K562 (cell line): ENCODE measurements at regions not wholly inside any gene's neighbourhood (a gene's known extent, or its start where the extent isn't known, plus 50 kb on each side); places are given as distances from the start of the nearest gene placed in this dataset.

ENCODE experiments used
- DDX20 ChIP-seq: fragments of 450-650 bp; IDR thresholded peaks from 2 replicates; pipeline ENCODE4 v1.6.1; 2016; ENCODE audit warnings: missing genetic modification characterization, low read depth, mild to moderate bottlenecking, missing compliant biosample characterization, moderate library complexity
- MEF2D ChIP-seq: conservative IDR thresholded peaks from 2 replicates; pipeline ENCODE4 v1.6.1; 2016; ENCODE audit warnings: low read depth, missing genetic modification characterization, missing compliant biosample characterization
- TAF9B ChIP-seq: fragments of 450-650 bp; IDR thresholded peaks from 2 replicates; pipeline ENCODE4 v1.6.1; 2018; ENCODE audit warnings: mild to moderate bottlenecking; ENCODE audit not compliant: partially characterized antibody

DNA sequence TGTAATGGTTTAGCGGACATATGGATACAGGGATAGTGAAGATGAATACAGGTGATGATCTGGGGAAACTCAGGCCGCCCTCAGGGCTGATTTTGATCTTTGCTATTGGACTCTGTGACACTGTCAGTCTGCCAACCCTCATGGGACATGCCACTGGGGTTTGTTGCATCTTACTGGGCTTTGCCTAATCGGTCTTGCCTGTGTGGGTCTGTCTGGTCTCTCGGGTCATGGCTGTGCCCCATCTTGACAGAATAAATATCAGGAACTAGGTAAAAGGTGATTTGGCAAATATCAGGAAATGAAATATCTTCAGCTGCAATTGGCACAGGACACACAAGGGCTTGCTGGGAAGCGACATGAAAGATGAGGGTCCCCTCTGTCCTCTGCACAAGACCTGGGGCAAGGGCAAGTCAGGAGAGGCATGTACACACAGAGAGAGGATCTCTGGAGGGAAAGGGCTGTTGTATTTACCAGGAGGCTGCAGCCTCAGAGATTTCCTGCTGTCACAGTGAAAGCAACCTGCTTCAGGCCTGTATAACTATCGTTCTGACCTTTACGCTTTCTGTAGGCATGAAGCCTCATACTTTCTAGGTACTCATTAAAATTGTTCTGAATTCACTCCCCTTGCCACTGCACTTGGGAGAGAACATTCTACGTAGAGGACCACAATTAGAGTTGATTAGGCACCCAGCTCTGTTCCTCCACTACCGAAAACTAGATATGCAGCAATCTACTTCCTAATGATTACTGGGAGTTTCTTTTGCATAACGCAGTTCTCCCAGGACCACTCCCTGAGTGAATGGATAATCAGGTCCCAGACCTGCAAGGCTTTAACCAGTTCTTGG is 52.0 kb upstream of the GADD45A start:
- no peak for TF ChIP-seq MEF2D (tag)
- no peak for TF ChIP-seq DDX20
- no peak for TF ChIP-seq TAF9B
